ENCODE measurements at regions not wholly inside any gene's neighbourhood (a gene's known extent, or its start where the extent isn't known, plus 50 kb on each side); places are given as distances from the start of the nearest gene placed in this dataset.

GRCh38 chr18:10011751-10012150 lies 97.9 kb downstream of the VAPA start:
- H2BK20ac ChIP-seq (ENCODE audit: low read depth, low read length, poor library complexity, severe bottlenecking), result no peak overlapping the region
- Mint-ChIP-seq H3K27ac (no peak overlapping the region), H3K4me3 (no peak overlapping the region)

More at GRCh38 chr18:10011751-10012150, 97.9 kb downstream of the VAPA start:
- Histone ChIP-seq H3K23me2 (ENCODE audit: insufficient read length, low read depth, low read length, poor library complexity, severe bottlenecking) (no peaks in the 10 kb centered on the region), H3K18ac (ENCODE audit: insufficient read length, low read depth, low read length) (no peak overlapping the region), H2BK5ac (ENCODE audit: insufficient read length, low read length) (no peak overlapping the region), H4K8ac (replicated peaks; ENCODE audit: insufficient read length, low read depth, low read length) (no peak overlapping the region), H3K9ac (ENCODE audit: extremely low read depth, insufficient read length, low read length) (no peak overlapping the region), H2BK120ac (ENCODE audit: low read depth, low read length, poor library complexity, severe bottlenecking) (no peak overlapping the region), H4K20me1 (ENCODE audit: control insufficient read depth, insufficient read depth, insufficient read length) (no peaks in the 10 kb centered on the region), H3K79me2 (ENCODE audit: insufficient read depth, low read length) (no peaks in the 10 kb centered on the region), H3K27me3 (ENCODE audit: insufficient read depth, low read length) (no peaks in the 10 kb centered on the region), H4K5ac (ENCODE audit: insufficient read length, low read depth, low read length) (no peak overlapping the region), H3K4me1 (ENCODE audit: insufficient read depth, low read length) (no peaks in the 10 kb centered on the region), H3K4me2 (ENCODE audit: insufficient read depth, insufficient read length, low read length) (no peak overlapping the region), H3K79me1 (ENCODE audit: insufficient read depth, low read depth, low read length, poor library complexity, severe bottlenecking) (no peaks in the 10 kb centered on the region), H2AFZ (ENCODE audit: low read length) (no peak overlapping the region), H2AK5ac (ENCODE audit: insufficient read length, low read length) (no peak overlapping the region), H3K27ac (ENCODE audit: insufficient read length, low read depth, low read length) (no peak overlapping the region), H2BK15ac (ENCODE audit: low read depth, low read length) (no peak overlapping the region), H3T11ph (ENCODE audit: low read length) (no peak overlapping the region), H4K91ac (ENCODE audit: insufficient read length, low read depth, low read length) (no peak overlapping the region), H3K4ac (ENCODE audit: low read depth, low read length) (no peak overlapping the region), H3K23ac (ENCODE audit: insufficient read length, low read depth, low read length) (no peak overlapping the region), H3K14ac (ENCODE audit: insufficient read depth, low read length) (no peak overlapping the region), H3K9me3 (ENCODE audit: control insufficient read depth, low read depth, low read length) (no peaks in the 10 kb centered on the region), H3K56ac (ENCODE audit: insufficient read length, low read depth, low read length) (no peak overlapping the region), H2BK12ac (ENCODE audit: insufficient read length, low read depth, low read length) (no peak overlapping the region)
- H3K36me3 Mint-ChIP-seq (ENCODE audit: insufficient read depth in 1 of 3, low read depth in 3 of 3), result no peaks in the 10 kb centered on the region
- no peak for DNase-seq
- H3K27me3 Mint-ChIP-seq (ENCODE audit: low read depth), result peaks cover 2% of the 10 kb centered on the region
- no CpG with 5 or more reads among the region's 2 CpGs for WGBS (ENCODE audit: extremely low coverage, insufficient read length, low lambda C conversion rate)
- TF ChIP-seq CTCF (conservative IDR thresholded peaks at IDR 0.05), result no peak
- H3K9me3 Mint-ChIP-seq, result no peaks in the 10 kb centered on the region
- peaks cover 0 to 8% of the 10 kb centered on the region in 2 experiments; a peak in 2 of 4 replicates for H3K4me1 Mint-ChIP-seq

Measured in H9 (cell line).